Endodermal cell (in vitro differentiated cells): ENCODE measurements at regions not wholly inside any gene's neighbourhood (a gene's known extent, or its start where the extent isn't known, plus 50 kb on each side); places are given as distances from the start of the nearest gene placed in this dataset.

Experiments
- DNase-seq: peaks from one replicate; pipeline ENCODE4 v3.0.0-alpha.2; 2017
- H3K27ac ChIP-seq: 2 replicates; pipeline ENCODE4 v1.5.1; 2013; ENCODE audit warnings: mild to moderate bottlenecking, low read depth, low read length, moderate library complexity
- H3K27me3 ChIP-seq: 2 replicates; pipeline ENCODE4 v1.6.1; 2013; ENCODE audit warnings: mild to moderate bottlenecking, low read length, moderate library complexity; ENCODE audit not compliant: insufficient read depth, control insufficient read depth, poor library complexity, severe bottlenecking
- H3K36me3 ChIP-seq: 2 replicates; pipeline ENCODE4 v1.7.0; 2013; ENCODE audit warnings: mild to moderate bottlenecking, low read length, moderate library complexity; ENCODE audit not compliant: control insufficient read depth, insufficient read depth
- H3K4me1 ChIP-seq: one replicate; pipeline ENCODE4 v1.7.0; 2013; ENCODE audit warnings: low read length; ENCODE audit not compliant: control insufficient read depth, insufficient read depth
- H3K4me3 ChIP-seq: 2 replicates; pipeline ENCODE4 v1.5.1; 2013; ENCODE audit warnings: mild to moderate bottlenecking, low read length, moderate library complexity
- H3K9ac ChIP-seq: 2 replicates; pipeline ENCODE4 v1.6.1; 2013; ENCODE audit warnings: mild to moderate bottlenecking, low read length, moderate library complexity; ENCODE audit not compliant: poor library complexity, severe bottlenecking; ENCODE audit errors: extremely low read depth
- H3K9me3 ChIP-seq: 2 replicates; pipeline ENCODE4 v1.6.1; 2013; ENCODE audit warnings: mild to moderate bottlenecking, low read length, moderate library complexity; ENCODE audit not compliant: control insufficient read depth
- H3K27ac Mint-ChIP-seq: 2 replicates; pipeline ENCODE4 v1.8.0; 2020; ENCODE audit warnings: mixed read lengths
- H3K27me3 Mint-ChIP-seq: 2 replicates; pipeline ENCODE4 v1.8.0; 2021; ENCODE audit warnings: mild to moderate bottlenecking, mixed read lengths; ENCODE audit not compliant: insufficient read depth
- H3K36me3 Mint-ChIP-seq: 2 replicates; pipeline ENCODE4 v1.8.0; 2020; ENCODE audit warnings: low read depth, mixed read lengths
- H3K4me1 Mint-ChIP-seq: 2 replicates; pipeline ENCODE4 v1.8.0; 2020; ENCODE audit warnings: mixed read lengths
- H3K4me3 Mint-ChIP-seq: 2 replicates; pipeline ENCODE4 v1.8.0; 2020; ENCODE audit warnings: mild to moderate bottlenecking, moderate library complexity, mixed read lengths
- H3K9me3 Mint-ChIP-seq: 2 replicates; pipeline ENCODE4 v1.8.0; 2020; ENCODE audit warnings: mild to moderate bottlenecking, mixed read lengths
- WGBS, 2 experiments: methylation state at CpG; one replicate each; pipeline versions ENCODE4 v1.1.5 to v1.1.7; 2013; ENCODE audit warnings: missing lambda C conversion rate in 2 of 2, mixed read lengths in 1 of 2; ENCODE audit not compliant: insufficient coverage in 1 of 2, insufficient read length in 1 of 2; 5-methylcytosine and 5-hydroxymethylcytosine counted together
- TF ChIP-seq, protein P1 (sequence below): fragments of 200-600 bp; sonication (generic); conservative IDR thresholded peaks from 2 replicates; pipeline ENCODE4 v1.5.0; 2021; ENCODE audit warnings: antibody characterized with exemption, mild to moderate bottlenecking

DNA sequence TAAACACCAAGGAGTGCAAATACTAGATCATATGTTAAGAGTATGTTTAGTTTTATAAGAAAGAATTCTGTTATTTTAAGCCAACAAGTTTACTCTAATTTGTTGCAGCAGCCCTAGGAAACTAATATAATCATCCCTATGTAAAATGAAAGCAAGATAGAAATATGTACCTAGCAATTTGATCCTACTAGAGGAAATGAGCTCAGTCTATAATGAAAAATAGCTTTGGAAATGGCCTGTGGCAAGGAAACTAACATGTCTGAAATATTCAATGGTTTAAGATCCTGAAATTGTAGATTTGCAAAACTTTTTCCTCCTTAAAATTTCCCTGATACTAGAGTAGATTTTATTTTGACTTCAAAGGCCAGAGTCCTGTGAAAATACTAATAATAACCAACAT is 112.7 kb upstream of the SLC5A12 start:
- Mint-ChIP-seq H3K36me3 (no peaks in the 10 kb centered on the region), H3K9me3 (no peaks in the 10 kb centered on the region), H3K27me3 (no peaks in the 10 kb centered on the region), H3K27ac (no peak overlapping the region), H3K4me3 (no peak overlapping the region), H3K4me1 (no peaks in the 10 kb centered on the region)
- no peak overlapping the region for H3K4me3 ChIP-seq
- no peak for DNase-seq
- TF ChIP-seq, protein P1, sequence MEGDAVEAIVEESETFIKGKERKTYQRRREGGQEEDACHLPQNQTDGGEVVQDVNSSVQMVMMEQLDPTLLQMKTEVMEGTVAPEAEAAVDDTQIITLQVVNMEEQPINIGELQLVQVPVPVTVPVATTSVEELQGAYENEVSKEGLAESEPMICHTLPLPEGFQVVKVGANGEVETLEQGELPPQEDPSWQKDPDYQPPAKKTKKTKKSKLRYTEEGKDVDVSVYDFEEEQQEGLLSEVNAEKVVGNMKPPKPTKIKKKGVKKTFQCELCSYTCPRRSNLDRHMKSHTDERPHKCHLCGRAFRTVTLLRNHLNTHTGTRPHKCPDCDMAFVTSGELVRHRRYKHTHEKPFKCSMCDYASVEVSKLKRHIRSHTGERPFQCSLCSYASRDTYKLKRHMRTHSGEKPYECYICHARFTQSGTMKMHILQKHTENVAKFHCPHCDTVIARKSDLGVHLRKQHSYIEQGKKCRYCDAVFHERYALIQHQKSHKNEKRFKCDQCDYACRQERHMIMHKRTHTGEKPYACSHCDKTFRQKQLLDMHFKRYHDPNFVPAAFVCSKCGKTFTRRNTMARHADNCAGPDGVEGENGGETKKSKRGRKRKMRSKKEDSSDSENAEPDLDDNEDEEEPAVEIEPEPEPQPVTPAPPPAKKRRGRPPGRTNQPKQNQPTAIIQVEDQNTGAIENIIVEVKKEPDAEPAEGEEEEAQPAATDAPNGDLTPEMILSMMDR, result no peak
- no peaks in the 10 kb centered on the region for H3K36me3 ChIP-seq
- no peak overlapping the region for H3K9ac ChIP-seq
- H3K27ac ChIP-seq, result no peak overlapping the region
- no peaks in the 10 kb centered on the region for H3K9me3 ChIP-seq
- H3K27me3 ChIP-seq, result no peaks in the 10 kb centered on the region
- H3K4me1 ChIP-seq, result no peaks in the 10 kb centered on the region

DNA sequence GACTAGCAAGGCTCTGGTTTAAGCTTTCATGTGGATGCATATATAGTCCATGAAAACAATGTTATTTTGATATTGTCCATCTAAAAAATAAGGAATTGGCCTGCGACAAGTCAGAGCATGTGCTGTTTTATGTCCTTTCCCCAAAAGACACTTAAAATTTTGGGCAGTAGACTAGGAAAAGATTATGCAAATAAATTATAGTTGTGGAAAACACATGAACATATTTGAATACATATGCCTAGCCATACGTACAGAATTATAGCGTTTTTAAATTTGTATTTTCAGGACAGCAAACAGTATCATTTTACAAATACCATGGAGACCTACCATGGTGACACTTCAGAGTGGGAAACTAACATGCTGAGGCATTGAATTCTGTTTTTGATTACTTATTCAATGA is 113.8 kb upstream of the SLC5A12 start:
- Histone ChIP-seq H3K27me3 (no peaks in the 10 kb centered on the region), H3K4me1 (no peaks in the 10 kb centered on the region), H3K9me3 (no peaks in the 10 kb centered on the region), H3K9ac (no peak overlapping the region), H3K36me3 (no peaks in the 10 kb centered on the region), H3K4me3 (no peak overlapping the region), H3K27ac (no peak overlapping the region)
- Mint-ChIP-seq H3K27ac (no peak overlapping the region), H3K27me3 (no peaks in the 10 kb centered on the region), H3K9me3 (no peaks in the 10 kb centered on the region), H3K36me3 (no peaks in the 10 kb centered on the region), H3K4me1 (no peaks in the 10 kb centered on the region), H3K4me3 (no peak overlapping the region)
- DNase-seq, result no peak
- WGBS, 2 experiments, result 80 to 100% methylated on average over 2 to 3 of the region's 3 CpGs
- TF ChIP-seq, protein P1, result no peak

DNA sequence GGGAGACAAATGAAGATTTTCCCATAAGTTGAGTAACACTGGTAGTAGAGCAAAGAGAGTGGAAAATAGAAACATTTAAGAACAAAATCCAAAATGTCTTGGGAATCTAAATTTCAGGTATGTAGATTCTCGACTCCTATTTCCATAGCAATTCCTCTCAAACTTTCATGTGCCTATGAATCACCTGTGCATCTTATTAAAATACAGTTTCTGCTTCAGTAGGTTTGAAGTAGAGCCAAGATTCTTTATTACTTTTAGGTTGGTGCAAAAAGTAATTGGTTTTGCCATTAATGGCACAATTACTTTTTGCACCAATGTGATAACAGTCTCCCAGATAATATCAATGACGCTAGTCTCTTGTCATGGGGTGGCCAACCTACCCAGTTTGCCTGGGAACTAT is 115.3 kb upstream of the SLC5A12 start:
- Histone ChIP-seq H3K4me1 (no peaks in the 10 kb centered on the region), H3K9me3 (no peaks in the 10 kb centered on the region), H3K27ac (no peak overlapping the region), H3K36me3 (no peaks in the 10 kb centered on the region), H3K27me3 (no peaks in the 10 kb centered on the region), H3K4me3 (no peak overlapping the region), H3K9ac (no peak overlapping the region)
- Mint-ChIP-seq H3K27ac (no peak overlapping the region), H3K27me3 (no peaks in the 10 kb centered on the region), H3K4me1 (no peaks in the 10 kb centered on the region), H3K4me3 (no peak overlapping the region), H3K36me3 (no peaks in the 10 kb centered on the region), H3K9me3 (no peaks in the 10 kb centered on the region)
- TF ChIP-seq, protein P1, result no peak
- 97 to 100% methylated on average over 1 to 2 of the region's 2 CpGs for WGBS, 2 experiments
- no peak for DNase-seq
